ENCODE measurements at regions not wholly inside any gene's neighbourhood (a gene's known extent, or its start where the extent isn't known, plus 50 kb on each side); places are given as distances from the start of the nearest gene placed in this dataset.

GRCh38 chr6:154672086-154672485 lies 61.1 kb upstream of the SCAF8 start:
- Histone ChIP-seq H3K23me2 (ENCODE audit: insufficient read length, low read depth, low read length, poor library complexity, severe bottlenecking) (no peaks in the 10 kb centered on the region), H2BK15ac (ENCODE audit: low read depth, low read length) (no peak overlapping the region), H2BK120ac (ENCODE audit: low read depth, low read length, poor library complexity, severe bottlenecking) (no peak overlapping the region), H2BK20ac (ENCODE audit: low read depth, low read length, poor library complexity, severe bottlenecking) (no peak overlapping the region), H2AK5ac (ENCODE audit: insufficient read length, low read length) (no peak overlapping the region), H3K9me3 (ENCODE audit: control insufficient read depth, low read depth, low read length) (no peaks in the 10 kb centered on the region), H4K8ac (replicated peaks; ENCODE audit: insufficient read length, low read depth, low read length) (no peak overlapping the region), H3K9ac (ENCODE audit: extremely low read depth, insufficient read length, low read length) (no peak overlapping the region), H4K20me1 (ENCODE audit: control insufficient read depth, insufficient read depth, insufficient read length) (no peaks in the 10 kb centered on the region), H3K14ac (ENCODE audit: insufficient read depth, low read length) (no peak overlapping the region), H3K4me2 (ENCODE audit: insufficient read depth, insufficient read length, low read length) (no peak overlapping the region), H3T11ph (ENCODE audit: low read length) (no peak overlapping the region), H3K56ac (ENCODE audit: insufficient read length, low read depth, low read length) (no peak overlapping the region), H3K27me3 (ENCODE audit: insufficient read depth, low read length) (no peaks in the 10 kb centered on the region), H3K4me1 (ENCODE audit: insufficient read depth, low read length) (no peaks in the 10 kb centered on the region), H3K27ac (ENCODE audit: insufficient read length, low read depth, low read length) (no peak overlapping the region), H3K79me1 (ENCODE audit: insufficient read depth, low read depth, low read length, poor library complexity, severe bottlenecking) (no peaks in the 10 kb centered on the region), H3K23ac (ENCODE audit: insufficient read length, low read depth, low read length) (no peak overlapping the region), H4K91ac (ENCODE audit: insufficient read length, low read depth, low read length) (no peak overlapping the region), H4K5ac (ENCODE audit: insufficient read length, low read depth, low read length) (no peak overlapping the region), H2AFZ (ENCODE audit: low read length) (no peak overlapping the region), H2BK5ac (ENCODE audit: insufficient read length, low read length) (no peak overlapping the region), H3K4ac (ENCODE audit: low read depth, low read length) (no peak overlapping the region), H2BK12ac (ENCODE audit: insufficient read length, low read depth, low read length) (no peak overlapping the region), H3K18ac (ENCODE audit: insufficient read length, low read depth, low read length) (no peak overlapping the region), H3K79me2 (ENCODE audit: insufficient read depth, low read length) (no peaks in the 10 kb centered on the region)
- H3K4me3 Mint-ChIP-seq: no peak overlapping the region
- no peaks in the 10 kb centered on the region for H3K36me3 Mint-ChIP-seq (ENCODE audit: insufficient read depth in 1 of 3, low read depth in 3 of 3)
- DNase-seq: no peak
- peaks cover 2% of the 10 kb centered on the region; the same call in 1 of the 2 replicates for H3K27me3 Mint-ChIP-seq (ENCODE audit: low read depth)
- peak overlapping the region in 1 of 3 experiments; percentile 50; a peak in 1 of 7 replicates for H3K27ac Mint-ChIP-seq
- WGBS (ENCODE audit: extremely low coverage, insufficient read length, low lambda C conversion rate): no CpG with 5 or more reads among the region's 4 CpGs
- H3K9me3 Mint-ChIP-seq: no peaks in the 10 kb centered on the region
- TF ChIP-seq CTCF (conservative IDR thresholded peaks at IDR 0.05): no peak
- H3K4me1 Mint-ChIP-seq: no peaks in the 10 kb centered on the region

Data from H9 (cell line).